H9 (cell line): ENCODE measurements at regions not wholly inside any gene's neighbourhood (a gene's known extent, or its start where the extent isn't known, plus 50 kb on each side); places are given as distances from the start of the nearest gene placed in this dataset.

Experiments
- DNase-seq: peaks from one replicate; pipeline ENCODE4 v3.0.0-alpha.2; 2017
- H2AFZ ChIP-seq: one replicate; pipeline ENCODE4 v1.6.1; 2013; ENCODE audit warnings: mild to moderate bottlenecking, low read length, control low read depth, moderate library complexity
- H2AK5ac ChIP-seq: 2 replicates; pipeline ENCODE4 v1.6.1; 2013; ENCODE audit warnings: low read length, control low read depth, mixed read lengths; ENCODE audit not compliant: insufficient read length
- H2BK120ac ChIP-seq: one replicate; pipeline ENCODE4 v1.6.1; 2013; ENCODE audit warnings: low read depth, mild to moderate bottlenecking, low read length, control low read depth, inconsistent platforms; ENCODE audit not compliant: poor library complexity, severe bottlenecking
- H2BK12ac ChIP-seq: 2 replicates; pipeline ENCODE4 v1.6.1; 2013; ENCODE audit warnings: low read length, control low read depth, mixed read lengths, low read depth; ENCODE audit not compliant: insufficient read length
- H2BK15ac ChIP-seq: 2 replicates; pipeline ENCODE4 v1.6.1; 2013; ENCODE audit warnings: low read depth, low read length, control low read depth
- H2BK20ac ChIP-seq: one replicate; pipeline ENCODE4 v1.6.1; 2013; ENCODE audit warnings: low read depth, mild to moderate bottlenecking, low read length, control low read depth, inconsistent platforms; ENCODE audit not compliant: poor library complexity, severe bottlenecking
- H2BK5ac ChIP-seq: 2 replicates; pipeline ENCODE4 v1.6.1; 2013; ENCODE audit warnings: low read length, control low read depth, mixed read lengths; ENCODE audit not compliant: insufficient read length
- H3K14ac ChIP-seq: 2 replicates; pipeline ENCODE4 v1.6.1; 2013; ENCODE audit warnings: low read length, control low read depth; ENCODE audit not compliant: insufficient read depth
- H3K18ac ChIP-seq: 2 replicates; pipeline ENCODE4 v1.6.1; 2013; ENCODE audit warnings: low read depth, mild to moderate bottlenecking, mixed read lengths, low read length, control low read depth; ENCODE audit not compliant: insufficient read length
- H3K23ac ChIP-seq: 2 replicates; pipeline ENCODE4 v1.6.1; 2013; ENCODE audit warnings: low read length, control low read depth, mixed read lengths, low read depth; ENCODE audit not compliant: insufficient read length
- H3K23me2 ChIP-seq: 2 replicates; pipeline ENCODE4 v1.6.1; 2013; ENCODE audit warnings: low read depth, mild to moderate bottlenecking, mixed read lengths, low read length, control low read depth; ENCODE audit not compliant: insufficient read length, poor library complexity, severe bottlenecking
- H3K27ac ChIP-seq: 2 replicates; pipeline ENCODE4 v1.5.1; 2013; ENCODE audit warnings: low read length, control low read depth, mixed read lengths, low read depth; ENCODE audit not compliant: insufficient read length
- H3K27me3 ChIP-seq: 2 replicates; pipeline ENCODE4 v1.6.1; 2013; ENCODE audit warnings: low read length, control low read depth, inconsistent platforms; ENCODE audit not compliant: insufficient read depth
- H3K4ac ChIP-seq: 2 replicates; pipeline ENCODE4 v1.6.1; 2013; ENCODE audit warnings: low read depth, mild to moderate bottlenecking, control low read depth, inconsistent platforms, low read length, moderate library complexity
- H3K4me1 ChIP-seq: 2 replicates; pipeline ENCODE4 v1.6.1; 2013; ENCODE audit warnings: low read length, control low read depth, inconsistent platforms; ENCODE audit not compliant: insufficient read depth
- H3K4me2 ChIP-seq: 2 replicates; pipeline ENCODE4 v1.6.1; 2013; ENCODE audit warnings: low read length, control low read depth, mixed read lengths; ENCODE audit not compliant: insufficient read length, insufficient read depth
- H3K56ac ChIP-seq: 2 replicates; pipeline ENCODE4 v1.6.1; 2013; ENCODE audit warnings: low read depth, mild to moderate bottlenecking, mixed read lengths, low read length, control low read depth; ENCODE audit not compliant: insufficient read length
- H3K79me1 ChIP-seq: 2 replicates; pipeline ENCODE4 v1.6.1; 2013; ENCODE audit warnings: low read depth, mild to moderate bottlenecking, moderate library complexity, low read length, control low read depth, inconsistent platforms; ENCODE audit not compliant: insufficient read depth, poor library complexity, severe bottlenecking
- H3K79me2 ChIP-seq: 2 replicates; pipeline ENCODE4 v1.6.1; 2013; ENCODE audit warnings: low read length, control low read depth, inconsistent platforms; ENCODE audit not compliant: insufficient read depth
- H3K9ac ChIP-seq: 2 replicates; pipeline ENCODE4 v1.6.1; 2013; ENCODE audit warnings: low read length, control low read depth, mixed read lengths; ENCODE audit not compliant: insufficient read length; ENCODE audit errors: extremely low read depth
- H3K9me3 ChIP-seq: one replicate; pipeline ENCODE4 v1.6.1; 2013; ENCODE audit warnings: low read depth, low read length, inconsistent platforms; ENCODE audit not compliant: control insufficient read depth
- H3T11ph ChIP-seq: one replicate; pipeline ENCODE4 v1.6.1; 2013; ENCODE audit warnings: mild to moderate bottlenecking, low read length, control low read depth, inconsistent platforms
- H4K20me1 ChIP-seq: one replicate; pipeline ENCODE4 v1.6.1; 2013; ENCODE audit not compliant: control insufficient read depth, insufficient read length, insufficient read depth
- H4K5ac ChIP-seq: 2 replicates; pipeline ENCODE4 v1.6.1; 2013; ENCODE audit warnings: low read depth, mild to moderate bottlenecking, mixed read lengths, low read length, control low read depth; ENCODE audit not compliant: insufficient read length
- H4K8ac ChIP-seq: replicated peaks from 2 replicates; pipeline ENCODE4 v1.6.1; 2013; ENCODE audit warnings: low read length, control low read depth, mixed read lengths, low read depth; ENCODE audit not compliant: insufficient read length
- H4K91ac ChIP-seq: 2 replicates; pipeline ENCODE4 v1.6.1; 2013; ENCODE audit warnings: low read depth, mild to moderate bottlenecking, moderate library complexity, mixed read lengths, low read length, control low read depth; ENCODE audit not compliant: insufficient read length
- H3K27ac Mint-ChIP-seq, 3 experiments: 2 replicates in 2 of 3; 3 replicates in 1 of 3; pipeline ENCODE4 v1.8.0; 2020 to 2021; ENCODE audit warnings: mixed read lengths in 3 of 3, mild to moderate bottlenecking in 1 of 3, moderate library complexity in 1 of 3
- H3K27me3 Mint-ChIP-seq: 2 replicates; pipeline ENCODE4 v1.8.0; 2021; ENCODE audit warnings: low read depth, mild to moderate bottlenecking, moderate library complexity, mixed read lengths
- H3K36me3 Mint-ChIP-seq, 3 experiments: 2 replicates in 2 of 3; 3 replicates in 1 of 3; pipeline ENCODE4 v1.8.0; 2020 to 2021; ENCODE audit warnings: low read depth in 3 of 3, mixed read lengths in 3 of 3; ENCODE audit not compliant: insufficient read depth in 1 of 3
- H3K4me1 Mint-ChIP-seq, 2 experiments: 2 replicates each; pipeline ENCODE4 v1.8.0; 2020; ENCODE audit warnings: mixed read lengths in 2 of 2
- H3K4me3 Mint-ChIP-seq, 2 experiments: 2 replicates in 1 of 2; 3 replicates in 1 of 2; pipeline ENCODE4 v1.8.0; 2020 to 2021; ENCODE audit warnings: mild to moderate bottlenecking in 2 of 2, mixed read lengths in 2 of 2, moderate library complexity in 1 of 2
- H3K9me3 Mint-ChIP-seq, 2 experiments: 2 replicates in 1 of 2; 3 replicates in 1 of 2; pipeline ENCODE4 v1.8.0; 2020; ENCODE audit warnings: mild to moderate bottlenecking in 2 of 2, mixed read lengths in 2 of 2, moderate library complexity in 1 of 2
- WGBS: extraction: QIAGEN DNeasy Blood & Tissue Kit; methylation state at CpG from one replicate; pipeline ENCODE4 v1.1.7; 2013; ENCODE audit warnings: missing lambda C conversion rate, low lambda C conversion rate, mixed read lengths; ENCODE audit not compliant: insufficient read length; ENCODE audit errors: extremely low coverage; 5-methylcytosine and 5-hydroxymethylcytosine counted together
- TF ChIP-seq, protein P1 (sequence below): fragments of 200-600 bp; sonication (generic); conservative IDR thresholded peaks from 3 replicates; pipeline ENCODE4 v1.8.0; 2021; ENCODE audit warnings: antibody characterized with exemption, mild to moderate bottlenecking

DNA sequence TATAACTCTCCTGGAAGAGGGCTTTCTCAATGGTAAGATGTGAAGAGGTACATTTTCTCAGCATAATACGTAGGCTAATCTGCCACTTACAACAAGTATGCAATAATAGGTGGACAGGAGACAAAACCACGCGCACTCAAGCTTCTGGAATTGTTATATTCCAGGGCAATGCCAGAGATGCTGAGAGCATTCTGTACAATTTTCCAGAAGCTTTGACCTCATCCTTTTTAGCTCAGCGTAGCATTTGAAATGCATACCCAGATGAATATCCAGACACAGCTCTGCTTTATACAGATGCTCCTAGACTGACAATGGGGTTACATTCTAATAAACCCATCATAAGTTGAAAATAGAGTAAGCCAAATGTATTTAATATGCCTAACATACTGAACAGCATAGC lies 1492.4 kb upstream of the FLRT2 start:
- TF ChIP-seq, protein P1, sequence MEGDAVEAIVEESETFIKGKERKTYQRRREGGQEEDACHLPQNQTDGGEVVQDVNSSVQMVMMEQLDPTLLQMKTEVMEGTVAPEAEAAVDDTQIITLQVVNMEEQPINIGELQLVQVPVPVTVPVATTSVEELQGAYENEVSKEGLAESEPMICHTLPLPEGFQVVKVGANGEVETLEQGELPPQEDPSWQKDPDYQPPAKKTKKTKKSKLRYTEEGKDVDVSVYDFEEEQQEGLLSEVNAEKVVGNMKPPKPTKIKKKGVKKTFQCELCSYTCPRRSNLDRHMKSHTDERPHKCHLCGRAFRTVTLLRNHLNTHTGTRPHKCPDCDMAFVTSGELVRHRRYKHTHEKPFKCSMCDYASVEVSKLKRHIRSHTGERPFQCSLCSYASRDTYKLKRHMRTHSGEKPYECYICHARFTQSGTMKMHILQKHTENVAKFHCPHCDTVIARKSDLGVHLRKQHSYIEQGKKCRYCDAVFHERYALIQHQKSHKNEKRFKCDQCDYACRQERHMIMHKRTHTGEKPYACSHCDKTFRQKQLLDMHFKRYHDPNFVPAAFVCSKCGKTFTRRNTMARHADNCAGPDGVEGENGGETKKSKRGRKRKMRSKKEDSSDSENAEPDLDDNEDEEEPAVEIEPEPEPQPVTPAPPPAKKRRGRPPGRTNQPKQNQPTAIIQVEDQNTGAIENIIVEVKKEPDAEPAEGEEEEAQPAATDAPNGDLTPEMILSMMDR, result no peak

More for the DNA sequence above, 1492.4 kb upstream of the FLRT2 start:
- Histone ChIP-seq H3K23me2 (no peaks in the 10 kb centered on the region), H3K79me1 (no peaks in the 10 kb centered on the region), H2AK5ac (no peak overlapping the region), H3K23ac (no peak overlapping the region), H3K56ac (no peak overlapping the region), H3T11ph (no peak overlapping the region), H3K27me3 (no peaks in the 10 kb centered on the region), H2BK5ac (no peak overlapping the region), H3K14ac (no peak overlapping the region), H3K27ac (no peak overlapping the region), H3K79me2 (no peaks in the 10 kb centered on the region), H3K4me1 (no peaks in the 10 kb centered on the region), H2BK12ac (no peak overlapping the region), H4K91ac (no peak overlapping the region), H4K8ac (no peak overlapping the region), H2BK15ac (no peak overlapping the region), H4K5ac (no peak overlapping the region), H3K4me2 (no peak overlapping the region), H2BK20ac (no peak overlapping the region), H3K9ac (no peak overlapping the region), H2BK120ac (no peak overlapping the region), H2AFZ (no peak overlapping the region), H4K20me1 (no peaks in the 10 kb centered on the region), H3K18ac (no peak overlapping the region), H3K9me3 (no peaks in the 10 kb centered on the region), H3K4ac (no peak overlapping the region)
- H3K4me1 Mint-ChIP-seq, result peaks cover 6 to 9% of the 10 kb centered on the region in 2 experiments; a peak in 3 of 4 replicates
- H3K27ac Mint-ChIP-seq, result no peak overlapping the region
- no peaks in the 10 kb centered on the region for H3K27me3 Mint-ChIP-seq
- WGBS, result no CpG with 5 or more reads among the region's 4 CpGs
- no peaks in the 10 kb centered on the region for H3K9me3 Mint-ChIP-seq
- H3K36me3 Mint-ChIP-seq, result no peaks in the 10 kb centered on the region
- H3K4me3 Mint-ChIP-seq, result no peak overlapping the region
- DNase-seq, result no peak
